GM12873 (cell line): ENCODE measurements at regions not wholly inside any gene's neighbourhood (a gene's known extent, or its start where the extent isn't known, plus 50 kb on each side); places are given as distances from the start of the nearest gene placed in this dataset.

Experiments used
- CTCF ChIP-seq: IDR thresholded peaks from 2 replicates; pipeline ENCODE4 v1.5.1; 2012; ENCODE audit warnings: low read depth, mild to moderate bottlenecking, moderate library complexity, low read length, control low read depth; ENCODE audit not compliant: insufficient read depth; ENCODE audit errors: missing control alignments

DNA sequence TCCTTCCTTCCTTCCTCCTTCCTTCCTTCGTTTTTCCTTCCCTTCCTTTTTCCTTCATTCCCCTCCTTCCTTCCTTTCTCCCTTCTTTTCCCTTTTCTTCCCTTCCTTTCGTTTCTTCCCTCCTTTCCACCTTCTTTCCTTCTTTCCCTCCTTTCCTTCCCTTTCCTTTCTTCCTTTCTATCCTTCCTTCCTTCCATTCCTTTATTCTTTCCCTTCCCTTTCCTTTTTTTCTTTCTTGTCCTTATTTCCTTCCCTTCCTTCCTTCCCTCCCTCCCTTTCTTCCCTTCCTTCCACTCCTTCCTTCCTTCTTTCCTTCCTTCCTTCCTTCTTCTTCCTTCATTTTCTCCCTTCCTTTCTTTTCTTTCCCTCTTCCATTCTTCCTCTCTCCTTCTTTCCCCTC, 394.6 kb downstream of the GABRB3 start:
- no peak for TF ChIP-seq CTCF

DNA sequence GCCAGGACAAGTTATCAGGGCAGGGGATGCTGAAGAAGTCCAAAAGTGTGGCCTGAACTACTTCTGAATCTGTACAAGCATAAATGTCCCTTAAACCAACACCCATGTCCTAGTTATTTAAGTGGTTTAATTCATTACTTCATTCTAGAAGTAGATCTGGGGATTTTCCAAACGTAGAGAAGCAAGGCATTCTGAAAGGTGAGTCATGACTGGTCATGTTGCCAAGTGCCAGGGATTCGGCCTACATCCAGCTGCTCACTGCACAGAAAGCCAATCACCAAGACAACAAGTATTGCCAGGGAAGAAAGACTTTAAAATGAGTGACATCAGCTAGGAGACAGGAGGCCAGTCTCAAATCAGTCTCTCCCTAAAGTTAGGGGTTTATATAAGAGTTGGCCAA, 396.6 kb downstream of the GABRB3 start:
- TF ChIP-seq CTCF = no peak

DNA sequence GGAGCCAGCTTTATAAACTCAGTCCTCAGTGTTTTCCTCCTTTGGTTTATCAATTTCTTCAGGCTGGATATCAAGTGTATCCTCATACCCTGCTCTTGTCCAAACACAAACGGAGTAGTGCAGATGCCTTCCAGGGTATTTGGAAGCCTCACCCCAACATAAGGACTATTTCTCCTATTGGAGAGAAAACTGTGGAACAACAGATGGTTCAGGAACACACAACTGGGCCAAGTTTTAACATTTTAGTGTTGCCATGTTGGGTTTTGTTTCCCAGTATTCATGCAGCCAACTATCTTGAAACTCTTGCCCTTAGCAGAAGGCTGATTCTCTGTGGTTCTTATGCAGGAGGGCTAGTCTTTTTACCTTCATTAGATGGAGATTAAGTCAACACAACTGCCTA, 398.1 kb downstream of the GABRB3 start:
- TF ChIP-seq CTCF = no peak

DNA sequence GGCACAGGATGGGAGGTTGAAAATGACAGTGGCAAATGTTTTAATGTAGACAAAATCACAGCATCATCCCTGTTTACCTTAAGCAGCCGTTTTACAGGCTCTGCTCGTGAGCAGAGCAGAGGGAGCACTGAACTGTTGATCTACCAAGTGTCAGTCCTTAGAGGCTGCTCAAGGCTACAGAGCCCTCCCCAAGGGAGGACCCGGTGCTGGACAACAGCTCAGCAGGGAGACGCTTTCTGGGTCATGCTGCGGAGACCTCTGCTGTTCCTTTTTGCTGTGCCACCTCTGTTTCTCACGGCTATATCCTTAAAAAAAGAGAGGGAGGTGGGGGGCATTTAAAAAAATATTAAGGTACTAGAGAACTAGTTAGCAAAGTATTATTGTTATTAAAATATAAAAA, 400.2 kb downstream of the GABRB3 start:
- no peak for TF ChIP-seq CTCF

DNA sequence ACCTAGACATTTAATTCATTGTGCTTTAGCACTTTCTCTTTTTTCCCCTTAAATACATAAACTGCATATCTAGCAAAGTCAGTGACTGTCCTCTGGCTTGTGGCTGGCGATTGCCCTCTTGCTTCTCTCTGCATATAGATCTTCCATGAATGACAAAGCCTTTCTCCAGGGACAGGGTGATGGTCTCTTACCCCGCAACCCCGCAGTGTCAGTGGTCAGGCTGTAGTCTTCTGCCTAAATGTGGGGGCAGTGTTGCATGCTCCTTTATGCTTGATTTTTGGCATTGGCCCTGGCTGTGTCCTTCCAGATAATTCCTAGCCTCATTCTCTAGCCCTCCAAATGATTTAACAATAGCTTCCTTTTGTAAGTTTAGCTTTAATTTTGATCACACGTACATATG, 407.8 kb downstream of the GABRB3 start:
- no peak for TF ChIP-seq CTCF

GRCh38 chr15:26359855-26360254, 413.0 kb downstream of the GABRB3 start:
- TF ChIP-seq CTCF = no peak

GRCh38 chr15:26358708-26359107, 414.2 kb downstream of the GABRB3 start:
- no peak for TF ChIP-seq CTCF

DNA sequence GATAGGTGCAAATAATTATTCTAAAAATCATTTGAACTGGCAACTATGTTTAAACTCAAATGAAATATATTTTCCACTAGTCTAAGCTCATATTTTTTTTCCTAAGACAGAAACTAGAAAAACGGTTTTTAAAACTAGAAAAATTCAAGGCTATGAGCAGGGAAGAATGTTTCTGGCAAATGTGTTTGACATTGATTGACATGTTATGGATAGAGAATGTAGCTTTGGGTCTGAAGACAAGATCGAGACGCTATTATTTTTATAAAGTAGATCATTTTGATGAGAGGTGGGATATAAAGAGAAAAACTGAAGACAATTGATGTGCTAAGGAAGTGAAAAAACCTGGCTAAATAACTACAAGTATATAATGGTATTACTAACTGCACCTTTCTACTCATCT, 415.2 kb downstream of the GABRB3 start:
- no peak for TF ChIP-seq CTCF
